ENCODE measurements at regions not wholly inside any gene's neighbourhood (a gene's known extent, or its start where the extent isn't known, plus 50 kb on each side); places are given as distances from the start of the nearest gene placed in this dataset.

DNA sequence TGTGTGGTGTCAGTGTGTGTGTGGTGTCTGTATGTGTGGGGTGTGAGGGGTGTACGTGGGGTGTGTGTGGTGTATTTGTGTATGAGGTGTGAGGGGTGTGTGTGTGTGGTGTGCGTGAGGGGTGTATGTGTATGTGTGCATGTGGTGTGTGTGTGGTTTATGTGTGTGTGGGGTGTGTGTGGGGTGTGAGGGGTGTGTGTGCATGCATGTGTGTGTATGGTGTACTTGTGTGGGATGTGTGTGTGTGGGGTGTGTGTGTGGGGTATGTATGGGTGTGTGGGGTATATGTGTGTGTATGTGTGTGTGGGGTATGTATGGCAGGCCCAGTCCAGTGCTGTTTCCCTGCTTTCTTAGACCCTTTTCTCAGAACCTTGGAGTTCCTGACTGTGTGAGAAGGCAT is 83.3 kb downstream of the PTTG1 start:
- no peak overlapping the region for H3K9ac ChIP-seq (ENCODE audit: low read length)

GRCh38 chr5:160506006-160507004 is 84.7 kb downstream of the PTTG1 start:
- Histone ChIP-seq H3F3A (ENCODE audit: insufficient read depth, low read length) (no peaks in the 10 kb centered on the region), H3K27ac (ENCODE audit: low read depth, low read length, poor library complexity, severe bottlenecking) (no peak overlapping the region), H3K9me3 (ENCODE audit: low read length) (no peaks in the 10 kb centered on the region), H3K27me3 (ENCODE audit: insufficient read depth, low read length) (no peaks in the 10 kb centered on the region), H3K36me3 (ENCODE audit: insufficient read depth, low read length) (no peaks in the 10 kb centered on the region), H3K9me2 (ENCODE audit: low read depth, low read length) (no peaks in the 10 kb centered on the region), H3K4me1 (ENCODE audit: insufficient read depth, low read length, severe bottlenecking) (peaks cover 11% of the 10 kb centered on the region), H3K4me3 (ENCODE audit: low read depth, low read length, poor library complexity, severe bottlenecking) (no peak overlapping the region), H3K4me2 (ENCODE audit: low read length) (no peak overlapping the region), H2AFZ (ENCODE audit: low read length) (no peak overlapping the region), H3K9ac (ENCODE audit: low read length) (no peak overlapping the region), H4K20me1 (ENCODE audit: insufficient read depth, low read length) (no peaks in the 10 kb centered on the region), H3K79me2 (ENCODE audit: insufficient read depth, low read length) (no peaks in the 10 kb centered on the region)
- TF ChIP-seq, protein P1, sequence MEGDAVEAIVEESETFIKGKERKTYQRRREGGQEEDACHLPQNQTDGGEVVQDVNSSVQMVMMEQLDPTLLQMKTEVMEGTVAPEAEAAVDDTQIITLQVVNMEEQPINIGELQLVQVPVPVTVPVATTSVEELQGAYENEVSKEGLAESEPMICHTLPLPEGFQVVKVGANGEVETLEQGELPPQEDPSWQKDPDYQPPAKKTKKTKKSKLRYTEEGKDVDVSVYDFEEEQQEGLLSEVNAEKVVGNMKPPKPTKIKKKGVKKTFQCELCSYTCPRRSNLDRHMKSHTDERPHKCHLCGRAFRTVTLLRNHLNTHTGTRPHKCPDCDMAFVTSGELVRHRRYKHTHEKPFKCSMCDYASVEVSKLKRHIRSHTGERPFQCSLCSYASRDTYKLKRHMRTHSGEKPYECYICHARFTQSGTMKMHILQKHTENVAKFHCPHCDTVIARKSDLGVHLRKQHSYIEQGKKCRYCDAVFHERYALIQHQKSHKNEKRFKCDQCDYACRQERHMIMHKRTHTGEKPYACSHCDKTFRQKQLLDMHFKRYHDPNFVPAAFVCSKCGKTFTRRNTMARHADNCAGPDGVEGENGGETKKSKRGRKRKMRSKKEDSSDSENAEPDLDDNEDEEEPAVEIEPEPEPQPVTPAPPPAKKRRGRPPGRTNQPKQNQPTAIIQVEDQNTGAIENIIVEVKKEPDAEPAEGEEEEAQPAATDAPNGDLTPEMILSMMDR (IDR thresholded peaks at IDR 0.05; ENCODE audit: low read length), result no peak
- TF ChIP-seq EZH2 (IDR thresholded peaks at IDR 0.05; ENCODE audit: borderline replicate concordance, low read length), result no peak

More for the DNA sequence above, 83.3 kb downstream of the PTTG1 start:
- Histone ChIP-seq H3K4me2 (ENCODE audit: low read length) (no peak overlapping the region), H3F3A (ENCODE audit: insufficient read depth, low read length) (no peaks in the 10 kb centered on the region), H3K27ac (ENCODE audit: low read depth, low read length, poor library complexity, severe bottlenecking) (no peak overlapping the region), H4K20me1 (ENCODE audit: insufficient read depth, low read length) (no peaks in the 10 kb centered on the region), H3K9me3 (ENCODE audit: low read length) (no peaks in the 10 kb centered on the region), H3K27me3 (ENCODE audit: insufficient read depth, low read length) (no peaks in the 10 kb centered on the region), H3K36me3 (ENCODE audit: insufficient read depth, low read length) (no peaks in the 10 kb centered on the region), H3K4me3 (ENCODE audit: low read depth, low read length, poor library complexity, severe bottlenecking) (no peak overlapping the region), H2AFZ (ENCODE audit: low read length) (no peak overlapping the region), H3K79me2 (ENCODE audit: insufficient read depth, low read length) (no peaks in the 10 kb centered on the region), H3K4me1 (ENCODE audit: insufficient read depth, low read length, severe bottlenecking) (peaks cover 11% of the 10 kb centered on the region), H3K9me2 (ENCODE audit: low read depth, low read length) (no peaks in the 10 kb centered on the region)
- TF ChIP-seq EZH2 (IDR thresholded peaks at IDR 0.05; ENCODE audit: borderline replicate concordance, low read length), result no peak
- TF ChIP-seq, protein P1 (IDR thresholded peaks at IDR 0.05; ENCODE audit: low read length), result no peak

GRCh38 chr5:160507221-160507721 is 85.6 kb downstream of the PTTG1 start:
- Histone ChIP-seq H3K4me3 (ENCODE audit: low read depth, low read length, poor library complexity, severe bottlenecking) (no peak overlapping the region), H3K4me1 (ENCODE audit: insufficient read depth, low read length, severe bottlenecking) (peaks cover 11% of the 10 kb centered on the region), H3K36me3 (ENCODE audit: insufficient read depth, low read length) (no peaks in the 10 kb centered on the region), H3K27me3 (ENCODE audit: insufficient read depth, low read length) (no peaks in the 10 kb centered on the region), H3K79me2 (ENCODE audit: insufficient read depth, low read length) (no peaks in the 10 kb centered on the region), H2AFZ (ENCODE audit: low read length) (no peak overlapping the region), H4K20me1 (ENCODE audit: insufficient read depth, low read length) (no peaks in the 10 kb centered on the region), H3K9me3 (ENCODE audit: low read length) (no peaks in the 10 kb centered on the region), H3K9ac (ENCODE audit: low read length) (no peak overlapping the region), H3K9me2 (ENCODE audit: low read depth, low read length) (no peaks in the 10 kb centered on the region), H3K4me2 (ENCODE audit: low read length) (no peak overlapping the region), H3F3A (ENCODE audit: insufficient read depth, low read length) (no peaks in the 10 kb centered on the region), H3K27ac (ENCODE audit: low read depth, low read length, poor library complexity, severe bottlenecking) (no peak overlapping the region)
- no peak for TF ChIP-seq EZH2 (IDR thresholded peaks at IDR 0.05; ENCODE audit: borderline replicate concordance, low read length)
- TF ChIP-seq, protein P1 (IDR thresholded peaks at IDR 0.05; ENCODE audit: low read length), result no peak

Data from OCI-LY1 (cell line).